IMR-90 (cell line): ENCODE measurements at regions not wholly inside any gene's neighbourhood (a gene's known extent, or its start where the extent isn't known, plus 50 kb on each side); places are given as distances from the start of the nearest gene placed in this dataset.

ENCODE experiments used
- ATAC-seq: fragments of 200-7000 bp; cut with Tn5 transposase; 2 replicates; pipeline ENCODE4 v1.9.1; 2020; ENCODE audit warnings: low read depth, mild to moderate bottlenecking, moderate library complexity
- BruUV-seq: library from RNA; stranded (reverse); fragments of 400-500 nt; replicated peaks from 2 replicates; lab custom pipeline; 2021; lab: Mats Ljungman, UMichigan
- CTCF ChIA-PET: fragments of 300-600 bp; formaldehyde crosslinking; extraction: SDS; loops from one replicate; lab custom pipeline; 2021; ENCODE audit warnings: antibody characterized with exemption; lab: Yijun Ruan, JAX
- POLR2A ChIA-PET: fragments of 300-600 bp; sonication (Branson Sonifier 250); formaldehyde crosslinking; loops from one replicate; lab custom pipeline; 2022; ENCODE audit warnings: antibody characterized with exemption; ENCODE audit not compliant: unreplicated experiment; lab: Charles Lee
- DNase-seq: peaks from one replicate; pipeline ENCODE4 v3.0.0; 2013
- H2AFZ ChIP-seq: replicated peaks from 2 replicates; pipeline ENCODE3; 2013; ENCODE audit warnings: low read length, mild to moderate bottlenecking; ENCODE audit not compliant: poor library complexity
- H2AK5ac ChIP-seq: 2 replicates; pipeline ENCODE4 v1.6.1; 2013; ENCODE audit warnings: low read depth, low read length, inconsistent platforms
- H2AK9ac ChIP-seq: replicated peaks from 2 replicates; pipeline ENCODE3; 2013; ENCODE audit warnings: mild to moderate bottlenecking, low read depth, low read length, moderate library complexity; ENCODE audit not compliant: poor library complexity
- H2BK120ac ChIP-seq: 2 replicates; pipeline ENCODE4 v1.6.1; 2013; ENCODE audit warnings: low read depth, low read length, inconsistent platforms
- H2BK15ac ChIP-seq: 3 replicates; pipeline ENCODE4 v1.6.1; 2013; ENCODE audit warnings: low read depth, low read length, inconsistent platforms
- H2BK20ac ChIP-seq: 2 replicates; pipeline ENCODE4 v1.6.1; 2013; ENCODE audit warnings: low read depth, mild to moderate bottlenecking, inconsistent platforms, low read length, moderate library complexity
- H2BK5ac ChIP-seq: 2 replicates; pipeline ENCODE4 v1.6.1; 2013; ENCODE audit warnings: mild to moderate bottlenecking, low read depth, low read length, inconsistent platforms; ENCODE audit not compliant: poor library complexity, severe bottlenecking
- H3K14ac ChIP-seq: replicated peaks from 2 replicates; pipeline ENCODE4 v1.6.1; 2013; ENCODE audit warnings: low read depth, low read length, inconsistent platforms
- H3K18ac ChIP-seq: 2 replicates; pipeline ENCODE4 v1.6.1; 2013; ENCODE audit warnings: low read depth, low read length, control low read depth
- H3K23ac ChIP-seq: 2 replicates; pipeline ENCODE4 v1.6.1; 2013; ENCODE audit warnings: low read depth, low read length, inconsistent platforms
- H3K27ac ChIP-seq: 2 replicates; pipeline ENCODE4 v1.5.1; 2013; ENCODE audit warnings: mild to moderate bottlenecking, control low read depth, low read length; ENCODE audit not compliant: insufficient read depth
- H3K27me3 ChIP-seq: 2 replicates; pipeline ENCODE4 v1.6.1; 2013; ENCODE audit warnings: low read length; ENCODE audit not compliant: control insufficient read depth, insufficient read depth
- H3K36me3 ChIP-seq: 2 replicates; pipeline ENCODE4 v1.6.1; 2013; ENCODE audit warnings: low read length, mixed read lengths; ENCODE audit not compliant: control insufficient read depth, insufficient read depth
- H3K4ac ChIP-seq: 2 replicates; pipeline ENCODE4 v1.6.1; 2013; ENCODE audit warnings: low read depth, low read length, inconsistent platforms
- H3K4me1 ChIP-seq: 2 replicates; pipeline ENCODE4 v1.6.1; 2013; ENCODE audit warnings: low read length, mixed read lengths; ENCODE audit not compliant: control insufficient read depth, insufficient read depth
- H3K4me2 ChIP-seq: 2 replicates; pipeline ENCODE4 v1.6.1; 2013; ENCODE audit warnings: low read depth, mild to moderate bottlenecking, control low read depth, low read length, moderate library complexity
- H3K4me3 ChIP-seq: 2 replicates; pipeline ENCODE4 v1.5.1; 2013; ENCODE audit warnings: low read depth, mild to moderate bottlenecking, control low read depth, low read length, moderate library complexity; ENCODE audit not compliant: insufficient read depth
- H3K56ac ChIP-seq: 2 replicates; pipeline ENCODE4 v1.6.1; 2013; ENCODE audit warnings: low read length, inconsistent platforms; ENCODE audit not compliant: insufficient read depth; ENCODE audit errors: extremely low read depth
- H3K79me1 ChIP-seq, 2 experiments: 2 replicates each; pipeline ENCODE4 v1.6.1; 2013; ENCODE audit warnings: low read length in 2 of 2, inconsistent platforms in 1 of 2, low read depth in 1 of 2
- H3K9ac ChIP-seq: 2 replicates; pipeline ENCODE4 v1.6.1; 2013; ENCODE audit warnings: low read depth, low read length, control low read depth
- H3K9me1 ChIP-seq: 2 replicates; pipeline ENCODE4 v1.6.1; 2013; ENCODE audit warnings: low read length, inconsistent platforms; ENCODE audit not compliant: insufficient read depth
- H3K9me3 ChIP-seq: 2 replicates; pipeline ENCODE4 v1.6.1; 2013; ENCODE audit warnings: low read length; ENCODE audit not compliant: control insufficient read depth, insufficient read depth
- H4K20me1 ChIP-seq: 2 replicates; pipeline ENCODE4 v1.6.1; 2013; ENCODE audit warnings: low read length, inconsistent platforms; ENCODE audit not compliant: insufficient read depth
- H4K5ac ChIP-seq: 2 replicates; pipeline ENCODE4 v1.6.1; 2013; ENCODE audit warnings: mild to moderate bottlenecking, low read depth, low read length, control low read depth
- H4K8ac ChIP-seq, 2 experiments: 2 replicates each; pipeline ENCODE4 v1.6.1; 2013; ENCODE audit warnings: low read depth in 2 of 2, low read length in 2 of 2, control low read depth in 1 of 2, inconsistent platforms in 1 of 2
- H4K91ac ChIP-seq: 2 replicates; pipeline ENCODE4 v1.6.1; 2013; ENCODE audit warnings: low read depth, low read length, inconsistent platforms; ENCODE audit not compliant: insufficient read depth
- MAFK ChIP-seq: IDR thresholded peaks from 2 replicates; pipeline ENCODE4 v1.6.1; 2012; ENCODE audit warnings: low read depth, low read length, improper control_type of control experiment
- MXI1 ChIP-seq: IDR thresholded peaks from 2 replicates; pipeline ENCODE4 v1.6.1; 2012; ENCODE audit warnings: low read depth, mild to moderate bottlenecking, low read length, moderate library complexity, borderline replicate concordance
- NFE2L2 ChIP-seq: fragments of 150-350 bp; IDR thresholded peaks from 2 replicates; pipeline ENCODE4 v1.6.1; 2016; ENCODE audit warnings: low read depth, mild to moderate bottlenecking, low read length
- POLR2A ChIP-seq: IDR thresholded peaks from 2 replicates; pipeline ENCODE4 v1.6.1; 2012; ENCODE audit warnings: mild to moderate bottlenecking, low read depth, low read length
- RAD21 ChIP-seq: IDR thresholded peaks from 2 replicates; pipeline ENCODE4 v1.6.1; 2012; ENCODE audit warnings: low read length, improper control_type of control experiment
- RCOR1 ChIP-seq: IDR thresholded peaks from 2 replicates; pipeline ENCODE4 v1.6.1; 2012; ENCODE audit warnings: mild to moderate bottlenecking, low read length, improper control_type of control experiment; ENCODE audit not compliant: insufficient replicate concordance
- RFX5 ChIP-seq: IDR thresholded peaks from 2 replicates; pipeline ENCODE4 v1.8.0; 2012; ENCODE audit warnings: low read depth, mild to moderate bottlenecking, low read length, moderate library complexity
- SMC3 ChIP-seq: fragments of 150-350 bp; IDR thresholded peaks from 2 replicates; pipeline ENCODE4 v1.6.1; 2016; ENCODE audit warnings: low read depth, mild to moderate bottlenecking, antibody characterized with exemption, low read length, moderate library complexity
- WGBS, 2 experiments: methylation state at CpG; one replicate each; pipeline versions ENCODE4 v1.1.5 to v1.1.7; 2013; ENCODE audit warnings: missing lambda C conversion rate in 2 of 2; ENCODE audit not compliant: insufficient read length in 1 of 2; ENCODE audit errors: extremely low coverage in 2 of 2; 5-methylcytosine and 5-hydroxymethylcytosine counted together
- dilution Hi-C: fragments of 300-500 bp; cut with HindIII; formaldehyde crosslinking; loops from one replicate; pipeline ENCODE4 v1.14.3; 2018; ENCODE audit warnings: low sequenced_read_pairs; ENCODE audit not compliant: unreplicated experiment
- in situ Hi-C: fragments of 300-500 bp; cut with MboI; formaldehyde crosslinking; loops from 3 replicates; pipeline ENCODE4 v1.14.3; 2019; ENCODE audit warnings: low sequenced_read_pairs, inconsistent platforms, mixed read lengths
- intact Hi-C: fragments of 100-400 bp; cut with micrococcal nuclease; formaldehyde crosslinking; loops from 2 replicates; pipeline ENCODE4 v1.10.0; 2022
- TF ChIP-seq, protein P1 (sequence below): fragments of 150-350 bp; IDR thresholded peaks from 2 replicates; pipeline ENCODE4 v1.6.1; 2017; ENCODE audit warnings: mild to moderate bottlenecking, antibody characterized with exemption, low read length, low read depth
- TF ChIP-seq, protein P2 (sequence below): fragments of 150-350 bp; IDR thresholded peaks from 2 replicates; pipeline ENCODE4 v1.6.1; 2016; ENCODE audit warnings: low read depth, mild to moderate bottlenecking, low read length, moderate library complexity, borderline replicate concordance

DNA sequence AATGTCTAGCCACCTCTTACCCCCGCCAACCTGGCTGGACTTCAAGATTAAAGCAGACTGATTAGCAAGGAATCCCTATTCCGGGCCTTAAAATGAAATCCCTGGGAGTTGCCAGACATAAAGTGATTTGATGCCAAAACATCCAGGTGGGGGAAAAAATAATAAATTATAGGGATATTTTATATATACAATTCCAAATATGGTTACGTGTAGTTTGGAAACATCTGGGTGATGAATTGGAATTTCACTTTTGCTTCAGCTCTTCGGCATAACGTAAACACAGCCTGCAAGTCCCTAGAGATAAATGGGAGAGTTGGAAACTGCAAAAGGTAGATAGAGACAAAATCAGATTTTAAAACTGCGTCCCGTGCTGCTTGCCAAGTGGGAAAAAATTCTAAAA is 545.5 kb upstream of the MDFIC2 start:
- 0 out of 2 replicates have a peak overlapping the region, but pooled peaks have one; percentile 71 for H3K14ac ChIP-seq
- no peak overlapping the region for H2AK9ac ChIP-seq
- POLR2A ChIA-PET, result no interaction called here
- CTCF ChIA-PET, result interaction anchor here (0.6 kb wide), 1 partner anchor 875 kb away, joined by 3 read pairs; no protein-coding TSS in a partner anchor
- H2BK15ac ChIP-seq, result peak overlapping the region; percentile 62; the same call in 1 of the 3 replicates
- no peaks in the 10 kb centered on the region for H3K27me3 ChIP-seq
- H2BK20ac ChIP-seq, result peak overlapping the region; percentile 88
- peak overlapping the region; percentile 70; the same call in 1 of the 2 replicates for H4K91ac ChIP-seq
- H3K27ac ChIP-seq, result peak overlapping the region; percentile 48
- no peak overlapping the region for H3K9ac ChIP-seq
- H3K56ac ChIP-seq, result no peak overlapping the region
- peak overlapping the region; percentile 39; the same call in 1 of the 2 replicates for H3K23ac ChIP-seq
- H3K9me3 ChIP-seq, result no peaks in the 10 kb centered on the region
- dilution Hi-C loops, result no loop called here
- peak overlapping the region; percentile 68; the same call in 1 of the 2 replicates for H2BK120ac ChIP-seq
- H4K20me1 ChIP-seq, result no peaks in the 10 kb centered on the region
- no peaks in the 10 kb centered on the region; a peak in 1 of 4 replicates for H3K79me1 ChIP-seq
- peaks cover 28% of the 10 kb centered on the region for H3K4me1 ChIP-seq
- peak overlapping the region; percentile 82 for H4K5ac ChIP-seq
- in situ Hi-C loops, result no loop called here
- peak overlapping the region; percentile 77 for H3K4me2 ChIP-seq
- H3K36me3 ChIP-seq, result no peaks in the 10 kb centered on the region
- peak overlapping the region; percentile 51 to 57; a peak in 3 of 4 replicates for H4K8ac ChIP-seq
- peak overlapping the region; percentile 70; the same call in 1 of the 2 replicates for H3K4ac ChIP-seq
- H2BK5ac ChIP-seq, result peak overlapping the region; percentile 82
- DNase-seq, result peak; percentile 64
- no peak overlapping the region for H3K4me3 ChIP-seq
- TF ChIP-seq RAD21 (no peak), RCOR1 (no peak), MXI1 (no peak), MAFK (no peak), RFX5 (no peak), POLR2A (no peak), NFE2L2 (no peak), SMC3 (no peak)
- TF ChIP-seq, protein P1, sequence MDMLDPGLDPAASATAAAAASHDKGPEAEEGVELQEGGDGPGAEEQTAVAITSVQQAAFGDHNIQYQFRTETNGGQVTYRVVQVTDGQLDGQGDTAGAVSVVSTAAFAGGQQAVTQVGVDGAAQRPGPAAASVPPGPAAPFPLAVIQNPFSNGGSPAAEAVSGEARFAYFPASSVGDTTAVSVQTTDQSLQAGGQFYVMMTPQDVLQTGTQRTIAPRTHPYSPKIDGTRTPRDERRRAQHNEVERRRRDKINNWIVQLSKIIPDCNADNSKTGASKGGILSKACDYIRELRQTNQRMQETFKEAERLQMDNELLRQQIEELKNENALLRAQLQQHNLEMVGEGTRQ, result no peak
- TF ChIP-seq, protein P2, sequence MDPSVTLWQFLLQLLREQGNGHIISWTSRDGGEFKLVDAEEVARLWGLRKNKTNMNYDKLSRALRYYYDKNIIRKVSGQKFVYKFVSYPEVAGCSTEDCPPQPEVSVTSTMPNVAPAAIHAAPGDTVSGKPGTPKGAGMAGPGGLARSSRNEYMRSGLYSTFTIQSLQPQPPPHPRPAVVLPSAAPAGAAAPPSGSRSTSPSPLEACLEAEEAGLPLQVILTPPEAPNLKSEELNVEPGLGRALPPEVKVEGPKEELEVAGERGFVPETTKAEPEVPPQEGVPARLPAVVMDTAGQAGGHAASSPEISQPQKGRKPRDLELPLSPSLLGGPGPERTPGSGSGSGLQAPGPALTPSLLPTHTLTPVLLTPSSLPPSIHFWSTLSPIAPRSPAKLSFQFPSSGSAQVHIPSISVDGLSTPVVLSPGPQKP, result no peak
- no peak overlapping the region for H2AFZ ChIP-seq
- intact Hi-C loops, result loop anchor here (5.0 kb wide), 1 partner anchor 94 kb away; no protein-coding TSS in a partner anchor
- ATAC-seq, result no peak
- H2AK5ac ChIP-seq, result peak overlapping the region; percentile 41; the same call in 1 of the 2 replicates
- no TSS peak for BruUV-seq
- peak overlapping the region; percentile 84; the same call in 1 of the 2 replicates for H3K18ac ChIP-seq
- peaks cover 14% of the 10 kb centered on the region for H3K9me1 ChIP-seq
- WGBS, 2 experiments, result no CpG with 5 or more reads among the region's 7 CpGs
